ENCODE measurements at regions not wholly inside any gene's neighbourhood (a gene's known extent, or its start where the extent isn't known, plus 50 kb on each side); places are given as distances from the start of the nearest gene placed in this dataset.

- H3K27me3 Mint-ChIP-seq (ENCODE audit: low read depth, poor library complexity), result no peaks in the 10 kb centered on the region
- no peaks in the 10 kb centered on the region for H3K36me3 Mint-ChIP-seq (ENCODE audit: low read depth)
- no peak for DNase-seq
- no peak overlapping the region for H3K4me3 Mint-ChIP-seq
- H3K9me3 Mint-ChIP-seq, result no peaks in the 10 kb centered on the region
- H3K27ac Mint-ChIP-seq, result no peak overlapping the region
- H3K4me1 Mint-ChIP-seq, result no peaks in the 10 kb centered on the region
- TF ChIP-seq CTCF (IDR thresholded peaks at IDR 0.05), result no peak
Observed at GRCh38 chr3:6168256-6168655, 692.7 kb upstream of the GRM7 start.

GRCh38 chr3:6172871-6173642 lies 687.9 kb upstream of the GRM7 start:
- Mint-ChIP-seq H3K27me3 (ENCODE audit: low read depth, poor library complexity) (no peaks in the 10 kb centered on the region), H3K27ac (no peak overlapping the region), H3K4me1 (no peaks in the 10 kb centered on the region), H3K9me3 (peaks cover 7% of the 10 kb centered on the region), H3K4me3 (no peak overlapping the region), H3K36me3 (ENCODE audit: low read depth) (no peaks in the 10 kb centered on the region)
- no peak for DNase-seq
- TF ChIP-seq CTCF (IDR thresholded peaks at IDR 0.05), result no peak

- Mint-ChIP-seq H3K4me1 (no peaks in the 10 kb centered on the region), H3K4me3 (no peak overlapping the region), H3K9me3 (peaks cover 7% of the 10 kb centered on the region), H3K36me3 (ENCODE audit: low read depth) (no peaks in the 10 kb centered on the region), H3K27me3 (ENCODE audit: low read depth, poor library complexity) (no peaks in the 10 kb centered on the region), H3K27ac (no peak overlapping the region)
- no peak for DNase-seq
- TF ChIP-seq CTCF (IDR thresholded peaks at IDR 0.05), result no peak
Observed at GRCh38 chr3:6177417-6177816, 683.5 kb upstream of the GRM7 start.

GRCh38 chr3:6179761-6180160 lies 681.2 kb upstream of the GRM7 start:
- no peak overlapping the region for H3K4me3 Mint-ChIP-seq
- DNase-seq, result no peak
- H3K4me1 Mint-ChIP-seq, result no peaks in the 10 kb centered on the region
- no peak for TF ChIP-seq CTCF (IDR thresholded peaks at IDR 0.05)
- peaks cover 4% of the 10 kb centered on the region for H3K9me3 Mint-ChIP-seq
- H3K27ac Mint-ChIP-seq, result no peak overlapping the region
- H3K27me3 Mint-ChIP-seq (ENCODE audit: low read depth, poor library complexity), result no peaks in the 10 kb centered on the region
- no peaks in the 10 kb centered on the region for H3K36me3 Mint-ChIP-seq (ENCODE audit: low read depth)

- no peak for DNase-seq
- H3K4me1 Mint-ChIP-seq, result no peaks in the 10 kb centered on the region
- no peak overlapping the region for H3K4me3 Mint-ChIP-seq
- no peak for TF ChIP-seq CTCF (IDR thresholded peaks at IDR 0.05)
- peaks cover 4% of the 10 kb centered on the region for H3K9me3 Mint-ChIP-seq
- H3K27ac Mint-ChIP-seq, result peak overlapping the region; percentile 33
- no peaks in the 10 kb centered on the region for H3K36me3 Mint-ChIP-seq (ENCODE audit: low read depth)
- H3K27me3 Mint-ChIP-seq (ENCODE audit: low read depth, poor library complexity), result no peaks in the 10 kb centered on the region
Observed at GRCh38 chr3:6180171-6180570, 680.7 kb upstream of the GRM7 start.

- no peak for TF ChIP-seq CTCF (IDR thresholded peaks at IDR 0.05)
- Mint-ChIP-seq H3K27ac (no peak overlapping the region), H3K4me1 (no peaks in the 10 kb centered on the region), H3K36me3 (ENCODE audit: low read depth) (no peaks in the 10 kb centered on the region), H3K27me3 (ENCODE audit: low read depth, poor library complexity) (no peaks in the 10 kb centered on the region), H3K9me3 (no peaks in the 10 kb centered on the region), H3K4me3 (no peak overlapping the region)
- DNase-seq, result no peak
Observed at GRCh38 chr3:6182476-6182875, 678.4 kb upstream of the GRM7 start.

Measured in nephron progenitor cell (in vitro differentiated cells).